ENCODE measurements at regions not wholly inside any gene's neighbourhood (a gene's known extent, or its start where the extent isn't known, plus 50 kb on each side); places are given as distances from the start of the nearest gene placed in this dataset.

DNA sequence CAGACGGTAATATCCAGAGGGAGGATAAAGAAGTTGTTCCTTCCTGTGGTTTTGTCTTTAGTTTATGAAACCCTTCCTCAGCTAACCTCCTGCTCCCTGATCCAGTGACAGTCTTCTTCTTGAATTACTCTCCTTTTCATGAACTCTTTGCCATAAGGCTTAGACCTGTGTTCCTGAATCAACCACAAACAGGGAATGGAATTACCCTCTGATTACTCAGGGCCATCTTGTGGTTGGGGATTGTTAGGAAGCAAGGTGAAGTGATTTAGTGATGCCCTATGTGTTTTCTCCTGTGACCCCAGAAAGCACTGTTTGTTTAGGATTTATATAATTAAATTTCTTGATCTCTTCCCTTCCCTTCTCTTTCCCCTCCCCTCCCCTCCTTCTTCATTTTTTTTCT is 409.1 kb downstream of the TAF11L14 start:
- DNase-seq (ENCODE audit: low spot score) = no peak

DNA sequence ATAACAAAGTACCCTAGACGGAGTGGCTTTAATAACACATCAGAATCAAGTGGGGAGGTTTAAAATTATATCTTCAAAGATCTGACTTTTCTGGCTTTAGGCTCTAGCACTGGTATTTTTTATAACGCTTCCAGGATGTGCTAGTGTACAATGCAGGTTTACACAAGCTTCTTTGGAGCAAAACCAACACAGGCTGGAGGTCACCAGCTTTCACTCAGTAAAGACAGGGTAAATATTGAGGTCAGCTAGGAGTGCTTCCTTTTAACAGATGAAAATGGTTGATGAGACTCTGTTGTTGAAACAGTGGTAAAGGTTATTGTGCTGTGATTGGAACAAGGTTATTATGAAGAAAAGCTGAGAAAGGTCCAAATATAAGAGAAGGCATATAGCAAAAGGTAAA is 414.2 kb downstream of the TAF11L14 start:
- no peak for DNase-seq (ENCODE audit: low spot score)

DNA sequence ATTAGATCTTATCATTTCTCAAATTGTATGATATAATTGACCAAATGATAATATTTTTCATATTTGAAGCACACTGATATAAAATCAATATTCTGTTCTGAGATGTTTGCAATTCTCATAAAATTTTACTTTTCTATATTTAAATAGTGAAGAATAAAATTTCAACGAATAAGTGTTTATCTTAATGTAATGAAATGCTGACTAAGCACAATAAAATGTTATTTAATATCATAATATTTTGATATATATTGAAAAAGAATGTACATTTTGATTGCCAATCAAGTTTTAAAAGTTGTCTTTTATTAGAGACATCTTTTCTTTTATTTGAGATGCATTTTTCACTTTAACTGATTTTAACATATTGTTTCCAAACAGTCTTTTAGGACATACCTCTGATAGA is 416.1 kb downstream of the TAF11L14 start:
- DNase-seq (ENCODE audit: low spot score) = no peak

DNA sequence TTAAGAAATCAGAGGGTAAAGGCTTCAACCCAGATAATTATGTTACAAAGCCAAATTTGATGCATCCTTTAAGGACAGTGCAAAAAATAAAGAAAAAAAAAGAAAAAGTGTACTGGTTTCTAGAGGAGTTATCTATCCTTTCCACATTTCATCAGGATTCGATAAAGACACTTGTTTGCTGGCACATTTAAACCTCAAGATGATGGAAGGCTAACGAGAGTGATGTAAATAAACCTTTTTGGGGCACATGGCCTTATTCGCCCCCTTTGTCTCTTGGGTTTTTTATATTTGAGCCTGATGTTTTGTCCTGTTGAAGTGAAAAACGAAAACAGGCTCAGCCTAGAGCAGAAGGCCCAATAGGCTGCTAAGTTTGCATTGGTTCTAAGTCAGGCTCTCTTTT is 416.5 kb downstream of the TAF11L14 start:
- DNase-seq (ENCODE audit: low spot score) = no peak

DNA sequence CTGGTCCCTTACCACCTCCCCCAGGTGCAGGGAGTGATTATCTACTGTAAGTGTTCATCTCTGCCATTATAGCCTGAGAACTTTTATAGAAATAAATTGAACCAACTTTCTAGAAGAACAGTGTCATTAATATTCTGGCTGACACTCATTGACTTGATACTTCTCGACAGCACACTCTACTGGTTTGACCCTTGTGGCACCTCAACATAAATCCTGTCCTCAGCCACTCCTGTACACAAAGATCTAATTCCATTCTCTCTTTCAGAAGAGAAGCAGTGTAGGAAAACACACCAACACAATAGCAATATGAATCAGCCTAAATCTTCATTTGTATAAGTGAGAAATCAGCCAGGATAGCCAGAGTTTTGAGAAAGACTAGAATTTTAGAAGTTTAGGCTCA is 417.7 kb downstream of the TAF11L14 start:
- DNase-seq (ENCODE audit: low spot score) = no peak

DNA sequence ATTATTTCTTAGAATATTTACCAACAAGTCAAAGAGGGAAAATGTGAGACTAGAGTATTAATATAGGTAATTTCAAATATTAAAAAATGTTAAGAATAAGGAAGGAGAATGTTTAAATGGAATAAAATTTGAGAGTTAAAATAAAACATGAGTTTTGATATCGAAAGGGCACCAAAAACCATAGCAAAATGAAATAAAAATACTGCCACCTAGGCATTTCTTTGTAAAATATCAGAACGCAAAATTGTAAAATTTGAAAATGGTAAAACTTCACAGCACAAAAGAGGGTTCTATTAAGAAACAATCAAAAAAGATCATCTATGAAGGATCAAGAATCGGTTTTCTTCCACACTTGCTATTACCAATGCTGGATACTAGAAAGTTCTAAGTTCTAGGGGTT is 418.3 kb downstream of the TAF11L14 start:
- no peak for DNase-seq (ENCODE audit: low spot score)

DNA sequence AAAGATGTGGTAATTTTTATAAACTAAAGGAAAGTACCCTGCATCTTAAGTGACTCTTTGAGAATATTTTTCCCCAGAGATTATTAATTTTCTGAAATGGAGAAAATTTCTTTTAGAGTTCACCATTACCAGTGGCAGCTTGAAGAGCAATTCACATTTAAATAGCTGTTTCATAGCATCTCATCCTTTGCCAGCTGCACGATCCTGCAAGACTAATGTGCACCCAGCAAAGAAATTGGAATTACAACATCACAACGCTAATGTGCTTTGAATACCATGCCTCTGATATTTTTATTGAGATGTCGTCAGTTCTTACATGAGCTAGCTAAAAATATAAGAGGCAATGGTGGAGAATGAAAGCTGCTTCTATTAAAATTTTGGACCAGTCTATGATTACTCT is 423.5 kb downstream of the TAF11L14 start:
- no peak for DNase-seq (ENCODE audit: low spot score)

DNA sequence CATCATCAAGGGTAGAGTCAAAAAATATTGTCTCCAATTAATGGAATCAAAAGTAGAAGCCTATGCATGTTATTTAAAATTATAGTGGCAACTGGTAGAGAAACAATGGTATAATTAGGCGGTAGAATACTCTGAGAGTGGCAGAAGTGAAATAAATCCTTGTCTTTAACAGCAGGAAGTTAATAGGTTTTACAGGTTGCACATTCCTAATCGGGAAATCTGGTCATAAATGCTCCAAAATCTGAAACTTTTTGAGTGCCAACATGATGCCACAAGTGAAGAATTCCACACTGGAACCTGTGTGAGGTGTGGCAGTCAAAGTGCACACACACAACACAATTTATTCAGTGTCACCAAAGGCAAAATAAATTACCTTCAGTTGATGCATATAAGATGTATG is 433.4 kb downstream of the TAF11L14 start:
- no peak for DNase-seq (ENCODE audit: low spot score)

DNA sequence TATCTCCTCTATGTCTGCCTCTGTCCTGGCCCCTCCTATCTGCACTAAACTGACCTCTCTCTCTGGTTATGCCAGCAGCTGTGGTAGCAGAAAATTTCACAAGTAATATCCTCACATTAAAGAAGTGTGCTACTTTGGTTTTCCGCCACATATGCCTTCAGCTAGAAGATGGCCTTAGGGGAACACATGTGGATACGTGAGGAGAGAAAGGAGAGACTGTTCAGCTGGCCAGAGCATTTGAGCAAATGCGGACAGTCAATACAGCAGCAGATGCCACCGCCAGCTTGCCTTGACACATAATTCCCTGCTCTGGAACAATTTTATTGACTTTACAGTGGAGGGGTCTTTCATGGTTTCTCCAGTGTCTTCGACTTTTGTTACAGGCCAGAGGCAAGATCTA is 434.6 kb downstream of the TAF11L14 start:
- no peak for DNase-seq (ENCODE audit: low spot score)

DNA sequence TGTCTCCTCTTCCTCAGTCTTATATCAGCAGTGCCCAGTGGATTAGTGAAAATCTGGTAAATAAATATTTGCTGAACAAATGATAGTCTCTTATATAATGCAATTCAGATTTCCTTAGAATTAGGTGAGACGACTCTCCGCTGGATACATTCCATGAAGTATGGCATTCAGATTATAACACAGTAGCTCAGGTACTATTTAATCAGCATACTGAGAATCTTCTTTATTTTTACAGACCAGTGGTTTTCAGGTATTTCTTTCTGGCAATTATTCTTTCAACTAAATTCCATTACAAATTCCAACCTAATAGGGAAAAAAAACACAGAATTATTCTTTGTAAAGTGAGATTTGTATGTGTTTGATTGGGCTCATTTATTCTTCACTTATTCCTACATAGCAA is 435.5 kb downstream of the TAF11L14 start:
- DNase-seq (ENCODE audit: low spot score) = no peak

DNA sequence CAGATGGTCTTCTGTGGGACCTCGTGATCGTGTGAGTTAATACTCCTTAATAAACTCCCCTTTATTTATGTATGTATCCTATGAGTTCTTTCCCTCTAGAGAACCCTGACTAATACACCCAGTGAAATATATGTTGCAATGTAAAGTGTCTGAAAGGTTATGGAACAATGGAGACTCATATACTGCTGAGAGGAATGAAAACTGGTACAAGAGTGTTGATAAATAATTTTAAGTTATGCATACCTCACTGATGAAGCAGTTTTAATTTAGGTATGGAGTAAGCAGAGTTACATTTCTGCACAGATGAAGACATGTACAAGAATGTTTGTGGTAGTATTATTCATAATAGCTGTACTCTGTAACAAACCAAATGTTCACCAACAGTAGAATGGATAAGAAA is 438.3 kb downstream of the TAF11L14 start:
- no peak for DNase-seq (ENCODE audit: low spot score)

DNA sequence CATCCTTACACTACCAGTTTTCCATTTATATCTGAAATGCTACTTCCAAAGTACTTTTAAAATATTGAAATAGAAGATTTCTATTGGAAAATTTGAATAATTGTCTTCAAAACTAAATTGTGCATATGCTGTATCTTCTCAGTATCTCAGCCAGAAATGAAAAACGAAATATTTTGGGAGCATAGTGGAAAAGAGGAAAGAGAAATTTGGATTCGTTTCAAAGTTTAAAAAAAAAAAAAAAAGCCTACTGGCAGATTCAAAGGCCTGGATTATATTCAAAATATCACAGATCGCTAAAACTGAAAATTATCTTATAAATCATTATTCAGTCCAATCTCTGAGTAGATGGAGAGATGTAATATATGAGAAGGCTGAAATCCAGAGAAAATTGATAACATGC is 440.7 kb downstream of the TAF11L14 start:
- no peak for DNase-seq (ENCODE audit: low spot score)

DNA sequence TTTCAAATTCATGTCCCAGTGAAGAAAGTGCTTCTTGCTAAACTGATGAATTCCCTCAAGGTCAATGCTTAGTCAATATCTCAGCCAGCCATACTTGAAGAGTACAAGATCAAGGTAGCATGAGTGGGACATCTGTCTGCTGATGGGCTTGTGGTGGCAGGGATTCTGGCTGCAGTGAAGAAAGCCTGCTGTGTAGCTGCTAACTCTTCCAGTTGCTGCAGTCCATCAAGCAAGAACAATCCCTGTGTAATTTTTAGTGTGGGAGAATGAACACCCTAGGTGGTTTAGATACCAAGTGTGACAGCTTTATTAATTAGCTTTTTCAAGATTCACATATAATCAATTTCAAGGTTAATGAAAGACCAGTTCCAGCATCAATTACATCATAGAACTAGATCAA is 443.9 kb downstream of the TAF11L14 start:
- DNase-seq (ENCODE audit: low spot score) = no peak

DNA sequence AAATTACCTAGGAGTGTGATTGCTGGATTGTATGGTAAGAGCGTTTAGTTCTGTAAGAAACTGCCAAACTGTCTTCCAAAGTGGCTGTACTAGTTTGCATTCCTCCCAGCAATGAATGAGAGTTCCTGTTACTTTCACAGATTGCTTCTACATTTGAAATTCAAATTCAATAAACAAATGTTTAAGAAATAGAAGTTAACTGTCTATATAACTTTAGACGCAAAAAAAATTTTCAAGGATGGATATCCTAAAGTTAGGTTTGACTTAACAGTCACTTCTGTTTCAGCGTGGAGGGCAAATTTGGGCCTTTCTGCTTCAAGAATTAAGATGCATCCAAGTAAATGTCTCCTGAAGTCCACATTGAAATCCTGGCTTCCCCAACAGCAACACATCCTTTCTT is 445.6 kb downstream of the TAF11L14 start:
- no peak for DNase-seq (ENCODE audit: low spot score)

DNA sequence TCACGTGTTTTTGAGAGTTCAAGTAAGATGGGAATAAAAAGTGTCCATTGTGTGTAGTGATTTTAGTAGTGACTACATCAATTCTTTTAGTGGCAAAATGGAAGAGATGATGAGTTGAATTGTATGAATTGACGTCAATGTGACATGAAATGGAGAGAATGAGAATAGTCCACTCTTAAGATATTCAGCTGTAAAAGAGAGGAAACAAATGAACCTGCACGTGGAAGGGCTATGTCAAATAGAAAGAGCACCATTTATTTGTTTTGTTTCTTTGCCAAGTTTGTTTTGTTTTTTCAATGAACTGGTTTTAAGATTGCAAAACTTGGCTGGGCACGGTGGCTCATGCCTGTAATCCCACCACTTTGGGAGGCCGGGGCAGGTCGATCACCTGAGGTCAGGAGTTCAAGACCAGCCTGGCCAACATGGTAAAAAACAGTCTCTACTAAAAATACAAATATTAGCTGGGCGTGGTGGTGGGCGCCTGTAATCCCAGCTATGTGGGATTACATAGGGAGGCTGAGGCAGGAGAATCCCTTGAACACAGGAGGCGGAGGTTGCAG is 453.8 kb downstream of the TAF11L14 start:
- no peak for DNase-seq (ENCODE audit: low spot score)

DNA sequence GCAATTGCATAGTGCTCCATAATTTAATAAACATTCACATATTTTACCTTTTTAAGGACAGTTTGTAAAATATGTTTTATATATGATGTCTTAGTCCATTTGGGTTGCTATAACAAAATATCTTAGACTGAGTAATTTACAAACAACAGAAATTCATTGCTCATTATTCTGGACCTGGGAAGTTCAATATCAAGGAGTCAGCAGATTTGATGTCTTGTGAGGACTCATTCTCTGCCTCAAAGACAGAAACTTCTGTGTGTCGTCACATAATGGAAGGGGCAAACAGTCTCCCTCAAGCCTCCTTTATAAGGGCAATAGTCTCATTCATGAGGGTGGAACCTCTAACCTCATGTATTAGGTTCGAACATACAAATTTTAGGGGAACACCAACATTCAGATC is 455.9 kb downstream of the TAF11L14 start:
- no peak for DNase-seq (ENCODE audit: low spot score)

DNA sequence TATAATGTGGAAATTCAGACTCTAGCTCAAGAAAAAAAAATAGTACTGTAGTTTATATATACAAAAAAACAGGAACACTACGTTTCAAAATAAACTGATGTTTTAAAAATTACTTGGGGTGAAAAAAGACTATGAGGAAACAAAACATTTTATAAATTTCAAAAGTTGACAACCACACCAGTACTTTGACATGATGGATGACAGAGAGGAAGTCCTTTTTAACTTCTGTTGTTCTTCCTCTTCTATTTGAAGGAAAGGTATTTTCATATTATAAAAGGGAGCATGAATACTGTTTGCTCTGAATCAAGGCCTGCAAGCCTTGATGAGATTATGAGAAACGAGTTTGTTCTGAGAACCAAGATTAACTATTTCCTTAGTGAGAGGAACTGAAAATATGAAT is 456.9 kb downstream of the TAF11L14 start:
- no peak for DNase-seq (ENCODE audit: low spot score)

DNA sequence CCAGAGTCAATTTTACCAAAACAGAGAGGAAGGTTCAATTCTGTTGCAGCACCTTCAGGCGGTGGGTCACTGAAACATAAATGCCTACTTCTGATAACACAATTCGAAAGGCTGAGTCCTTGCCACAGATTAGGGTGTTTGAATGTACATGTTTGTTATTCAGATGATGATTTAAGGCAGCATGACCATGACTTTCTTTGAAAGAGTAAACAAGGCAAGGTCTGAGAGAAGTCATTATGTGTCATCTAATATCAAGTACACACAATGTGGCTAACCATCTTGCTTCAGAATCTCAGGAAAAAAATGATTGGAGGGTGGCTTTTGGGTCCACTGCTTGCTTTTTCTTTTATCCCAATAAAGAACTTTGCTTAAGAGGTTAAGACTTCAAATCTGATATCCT is 457.5 kb downstream of the TAF11L14 start:
- DNase-seq (ENCODE audit: low spot score) = no peak

DNA sequence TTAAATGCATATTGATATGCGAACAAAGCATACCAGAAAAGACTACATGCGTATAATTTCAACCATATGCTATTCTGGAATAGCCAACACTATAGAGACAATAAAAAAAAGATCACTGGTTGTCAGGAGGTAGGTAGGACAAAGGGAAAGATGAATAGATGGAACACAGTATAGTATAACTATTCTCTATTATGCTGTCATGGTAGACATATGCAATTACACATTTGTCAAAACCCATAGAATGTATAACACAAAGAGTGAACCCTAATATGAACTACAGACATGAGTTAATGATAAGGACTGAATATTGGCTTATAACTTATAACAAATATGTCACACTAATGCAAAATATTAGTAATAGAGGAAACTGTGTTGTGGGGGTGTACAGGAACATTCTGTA is 460.8 kb downstream of the TAF11L14 start:
- DNase-seq (ENCODE audit: low spot score) = no peak

DNA sequence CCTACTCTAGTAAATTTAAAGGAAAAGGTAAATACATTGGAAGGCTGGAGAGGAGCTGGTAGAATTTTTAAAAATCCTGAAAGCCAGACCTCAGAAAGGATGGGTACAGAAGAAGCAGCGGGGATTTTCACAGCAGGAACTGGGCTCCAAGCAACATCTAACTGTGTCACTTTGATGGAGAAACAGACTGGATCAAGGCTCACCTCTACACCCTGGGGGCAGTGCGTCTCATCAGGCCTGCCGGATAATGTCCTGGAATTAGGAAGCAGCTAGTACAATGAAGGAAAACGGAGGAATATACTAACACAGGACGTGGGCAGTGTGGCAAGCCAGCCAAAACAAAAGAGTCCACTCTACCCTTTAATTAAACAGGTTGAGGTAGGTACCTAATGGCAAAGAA is 463.6 kb downstream of the TAF11L14 start:
- DNase-seq (ENCODE audit: low spot score) = no peak

DNA sequence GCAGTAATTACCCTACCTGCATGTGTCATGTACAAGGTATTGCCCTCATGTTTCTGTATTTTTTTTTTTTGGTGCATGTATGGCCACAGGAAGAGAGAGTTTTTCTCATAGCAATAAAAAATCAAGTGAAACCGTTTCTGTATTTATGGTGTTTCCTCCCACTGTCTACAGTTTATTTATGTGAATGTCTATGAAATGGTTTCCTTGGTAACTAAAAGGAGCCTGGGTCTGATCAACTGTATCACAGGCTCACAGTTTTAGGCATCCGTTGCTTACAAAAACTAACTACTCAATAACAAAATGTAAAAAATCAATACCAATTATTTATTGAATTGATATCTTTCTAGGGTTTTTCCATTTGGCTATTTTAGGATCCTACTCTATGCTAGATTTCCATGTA is 464.4 kb downstream of the TAF11L14 start:
- DNase-seq (ENCODE audit: low spot score) = no peak

DNA sequence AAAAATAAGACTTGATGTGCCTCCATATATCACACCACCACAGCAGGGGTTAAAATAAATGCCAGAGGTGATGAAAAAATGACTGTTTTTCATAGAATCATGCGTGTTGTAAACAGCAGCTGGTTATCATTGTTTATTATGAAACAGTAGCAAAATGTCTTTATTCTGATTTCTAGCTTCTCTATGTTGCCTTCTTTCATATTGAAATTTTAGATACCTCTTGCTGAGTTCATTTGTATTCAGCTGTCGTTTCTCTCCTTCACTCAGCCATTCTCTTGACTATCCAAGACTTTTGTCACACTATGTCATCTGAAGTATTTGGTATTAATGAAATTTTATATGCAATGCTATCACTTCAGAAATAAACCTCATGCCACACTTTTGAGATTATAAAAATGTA is 465.0 kb downstream of the TAF11L14 start:
- no peak for DNase-seq (ENCODE audit: low spot score)

DNA sequence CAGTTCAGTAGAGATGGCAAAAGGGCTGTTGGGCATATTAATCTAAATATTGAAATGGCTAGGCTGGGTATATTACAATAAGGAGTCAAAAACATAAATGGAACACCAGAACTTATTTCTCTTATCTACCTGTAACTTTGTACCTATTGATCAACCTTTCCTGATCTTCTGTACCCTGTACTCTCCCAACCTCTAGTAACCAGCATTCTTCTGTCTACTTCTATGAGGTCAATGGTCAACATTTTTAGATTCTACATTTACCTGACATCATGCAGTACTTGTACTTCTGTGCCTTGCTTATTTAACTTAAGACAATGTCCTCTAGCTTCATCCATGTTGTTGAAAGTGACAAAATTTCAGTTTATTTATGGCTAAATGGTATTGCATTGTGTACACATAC is 467.3 kb downstream of the TAF11L14 start:
- DNase-seq (ENCODE audit: low spot score) = no peak

DNA sequence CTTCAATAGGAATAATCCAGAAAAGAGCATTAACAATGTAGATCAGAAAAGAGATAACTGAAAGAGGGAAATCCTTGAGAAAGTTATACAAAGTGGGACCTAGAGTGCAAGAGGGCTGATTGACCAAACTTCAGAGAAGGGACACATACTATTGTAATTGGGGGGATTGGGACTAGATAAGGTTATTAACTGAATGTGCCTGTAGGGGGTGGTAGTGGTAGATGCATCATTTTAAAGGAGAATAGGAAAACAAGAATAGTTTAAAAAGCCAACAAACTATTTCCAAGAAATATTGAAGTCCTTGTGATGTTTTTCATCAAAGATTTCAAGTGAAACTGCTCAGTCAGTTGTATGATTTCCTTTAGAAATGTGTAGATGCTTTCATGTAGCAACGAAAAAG is 468.5 kb downstream of the TAF11L14 start:
- no peak for DNase-seq (ENCODE audit: low spot score)

DNA sequence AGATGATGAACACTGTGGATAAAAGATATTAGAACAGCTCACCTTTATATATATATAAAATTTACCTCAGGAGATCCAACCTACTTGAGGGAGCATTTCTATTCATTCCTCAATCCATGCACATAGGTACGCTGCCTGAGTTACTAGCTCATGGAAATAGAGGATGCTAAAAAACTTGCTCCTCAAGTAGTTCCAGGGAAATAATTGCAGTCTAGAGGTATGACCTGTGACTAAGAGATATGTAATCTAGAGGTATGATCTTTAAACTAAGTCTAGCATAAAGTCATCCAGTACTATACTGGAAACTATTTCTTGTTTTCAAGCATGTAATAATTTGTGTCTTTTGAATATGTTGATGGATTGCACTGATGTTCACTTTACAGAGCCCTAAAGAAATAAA is 471.2 kb downstream of the TAF11L14 start:
- DNase-seq (ENCODE audit: low spot score) = no peak
